Activated CD4-positive, alpha-beta T cell treated with anti-CD3 and anti-CD28 coated beads, Interleukin-2, amount 10 ng/mL, durations not matched to agents 7 days and 5 days (primary cell): ENCODE measurements at regions not wholly inside any gene's neighbourhood (a gene's known extent, or its start where the extent isn't known, plus 50 kb on each side); places are given as distances from the start of the nearest gene placed in this dataset.

Experiments
- CTCF ChIA-PET: fragments of 350-600 bp; sonication (Branson Sonifier 250); formaldehyde crosslinking; loops from one replicate; lab custom pipeline; 2021; ENCODE audit warnings: antibody characterized with exemption; lab: Charles Lee
- POLR2A ChIA-PET: fragments of 350-600 bp; sonication (Branson Sonifier 250); formaldehyde crosslinking; loops from one replicate; lab custom pipeline; 2021; ENCODE audit warnings: antibody characterized with exemption; lab: Charles Lee
- DNase-seq: peaks from one replicate; pipeline ENCODE4 v3.0.0-alpha.2; 2020
- H3K27ac Mint-ChIP-seq: one replicate; pipeline ENCODE4 v1.8.0; 2021; ENCODE audit warnings: mild to moderate bottlenecking, moderate library complexity, mixed read lengths
- H3K27me3 Mint-ChIP-seq: one replicate; pipeline ENCODE4 v1.8.0; 2021; ENCODE audit warnings: mixed read lengths
- H3K36me3 Mint-ChIP-seq: one replicate; pipeline ENCODE4 v1.8.0; 2021; ENCODE audit warnings: low read depth, mixed read lengths
- H3K4me1 Mint-ChIP-seq: one replicate; pipeline ENCODE4 v1.8.0; 2021; ENCODE audit warnings: mixed read lengths
- H3K4me3 Mint-ChIP-seq: one replicate; pipeline ENCODE4 v1.8.0; 2021; ENCODE audit warnings: mild to moderate bottlenecking, moderate library complexity, mixed read lengths
- H3K9me3 Mint-ChIP-seq: one replicate; pipeline ENCODE4 v1.8.0; 2021; ENCODE audit warnings: mixed read lengths

DNA sequence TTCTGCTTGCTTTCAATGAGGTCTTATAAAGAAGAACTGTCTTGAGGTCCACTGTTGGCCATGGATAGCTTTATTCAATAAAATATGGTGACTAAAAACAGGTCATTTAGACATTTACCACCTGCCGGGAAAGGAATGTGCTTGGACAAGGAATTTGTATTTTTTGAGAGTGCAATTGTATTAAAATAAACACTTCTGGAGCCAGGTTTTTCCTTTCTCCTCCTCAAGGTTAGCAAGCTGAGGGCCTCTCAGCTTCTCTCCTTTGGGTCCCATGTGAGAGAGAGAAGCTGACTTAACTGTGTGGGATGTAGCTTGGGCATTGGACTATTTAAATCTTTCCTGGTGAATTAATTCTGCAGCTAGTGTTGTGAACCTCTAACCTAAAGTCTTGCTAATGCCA is 321.0 kb downstream of the MEIS1 start:
- H3K36me3 Mint-ChIP-seq = no peaks in the 10 kb centered on the region
- no peak overlapping the region for H3K27ac Mint-ChIP-seq
- POLR2A ChIA-PET = interaction anchor here (0.7 kb wide), 1 partner anchor 9 kb away, joined by 3 read pairs; no protein-coding TSS in a partner anchor

DNA sequence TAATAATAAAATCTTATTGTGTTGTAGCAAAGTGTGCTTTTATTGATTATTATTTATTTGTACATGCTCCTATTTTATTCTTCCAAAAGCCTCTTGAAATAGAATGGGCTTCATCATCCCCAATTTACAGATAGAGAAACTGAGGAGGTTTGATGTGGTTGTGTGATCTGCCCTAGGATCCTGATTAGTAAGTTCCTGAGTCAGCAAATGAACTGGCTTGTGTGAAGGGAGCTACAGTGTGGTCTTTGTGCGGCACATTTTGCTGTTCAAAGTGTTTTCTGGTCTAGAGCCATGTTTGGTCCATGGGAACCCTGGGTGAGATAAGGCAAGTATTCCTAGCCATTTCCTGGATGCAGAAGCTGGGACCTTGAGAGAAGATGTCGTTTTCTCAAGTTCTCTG is 326.9 kb downstream of the MEIS1 start:
- DNase-seq = no peak
- no peaks in the 10 kb centered on the region for H3K4me1 Mint-ChIP-seq
- no peaks in the 10 kb centered on the region for H3K36me3 Mint-ChIP-seq
- ChIA-PET POLR2A (no interaction called here), CTCF (no interaction called here)
- no peak overlapping the region for H3K4me3 Mint-ChIP-seq
- no peaks in the 10 kb centered on the region for H3K27me3 Mint-ChIP-seq
- peaks cover 2% of the 10 kb centered on the region for H3K9me3 Mint-ChIP-seq
- no peak overlapping the region for H3K27ac Mint-ChIP-seq

More for the DNA sequence above, 321.0 kb downstream of the MEIS1 start:
- Mint-ChIP-seq H3K27me3 (no peaks in the 10 kb centered on the region), H3K4me3 (no peak overlapping the region), H3K9me3 (peaks cover 2% of the 10 kb centered on the region), H3K4me1 (no peaks in the 10 kb centered on the region)
- DNase-seq = no peak
- CTCF ChIA-PET = no interaction called here

DNA sequence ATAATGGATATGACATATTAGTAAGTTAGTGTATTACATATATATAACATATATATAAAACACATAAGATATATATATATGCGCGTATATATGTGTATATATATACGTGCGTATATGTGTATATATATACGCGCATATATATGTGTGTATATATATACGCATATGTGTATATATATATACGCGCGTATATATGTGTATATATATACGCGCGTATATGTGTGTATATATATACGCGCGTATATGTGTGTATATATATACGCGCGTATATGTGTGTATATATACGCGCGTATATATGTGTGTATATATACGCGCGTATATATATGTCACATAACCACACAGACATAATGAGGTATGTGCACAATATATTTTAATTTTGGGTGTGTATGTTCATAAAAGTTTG is 327.8 kb downstream of the MEIS1 start:
- no peak overlapping the region for H3K27ac Mint-ChIP-seq
- H3K4me3 Mint-ChIP-seq = no peak overlapping the region
- H3K36me3 Mint-ChIP-seq = no peaks in the 10 kb centered on the region
- ChIA-PET POLR2A (no interaction called here), CTCF (no interaction called here)
- no peaks in the 10 kb centered on the region for H3K27me3 Mint-ChIP-seq
- peaks cover 2% of the 10 kb centered on the region for H3K9me3 Mint-ChIP-seq
- H3K4me1 Mint-ChIP-seq = no peaks in the 10 kb centered on the region
- DNase-seq = no peak

- H3K9me3 Mint-ChIP-seq = peaks cover 2% of the 10 kb centered on the region
- H3K36me3 Mint-ChIP-seq = no peaks in the 10 kb centered on the region
- H3K27me3 Mint-ChIP-seq = no peaks in the 10 kb centered on the region
- H3K4me1 Mint-ChIP-seq = no peaks in the 10 kb centered on the region
- POLR2A ChIA-PET = interaction anchor here (0.6 kb wide), 1 partner anchor 64 kb away, joined by 3 read pairs; no protein-coding TSS in a partner anchor
- H3K4me3 Mint-ChIP-seq = no peak overlapping the region
- H3K27ac Mint-ChIP-seq = no peak overlapping the region
- CTCF ChIA-PET = interaction anchor here (1.0 kb wide), 1 partner anchor 40 kb away, joined by 3 read pairs; no protein-coding TSS in a partner anchor
- no peak for DNase-seq
These were observed 331.7 kb downstream of the MEIS1 start for GRCh38 chr2:66766582-66766981.

DNA sequence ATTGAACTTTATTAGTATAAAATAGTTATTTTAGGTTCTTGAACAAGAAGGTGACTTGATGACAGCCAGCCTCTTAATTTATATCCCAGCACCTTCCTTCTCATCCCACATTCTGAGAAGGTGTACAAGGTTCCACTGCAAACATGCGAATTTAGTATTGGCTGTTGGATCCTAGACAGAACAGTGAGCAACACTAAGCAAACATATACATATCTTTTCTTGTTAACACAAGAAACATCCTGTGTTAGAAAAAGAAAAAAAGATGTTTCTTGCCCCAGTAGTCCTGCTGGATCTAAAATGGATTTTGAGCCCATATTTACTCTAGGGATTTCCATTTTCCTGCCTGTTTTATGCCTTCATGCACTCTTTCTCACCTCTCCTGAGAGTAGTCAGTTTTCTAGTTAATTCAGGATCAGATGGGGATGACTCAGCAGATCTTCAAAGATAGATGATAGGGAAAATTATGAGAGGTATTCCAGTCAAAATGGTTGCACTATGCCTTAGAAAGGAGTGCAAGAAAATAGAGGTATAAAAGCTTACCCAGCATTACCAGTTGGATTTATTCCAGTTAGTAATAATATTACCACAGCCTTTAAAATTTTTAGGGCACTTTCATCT is 336.5 kb downstream of the MEIS1 start:
- DNase-seq = no peak
- ChIA-PET POLR2A (no interaction called here), CTCF (no interaction called here)
- Mint-ChIP-seq H3K9me3 (no peaks in the 10 kb centered on the region), H3K4me3 (no peak overlapping the region), H3K27me3 (no peaks in the 10 kb centered on the region), H3K27ac (no peak overlapping the region), H3K4me1 (no peaks in the 10 kb centered on the region), H3K36me3 (no peaks in the 10 kb centered on the region)

GRCh38 chr2:66772618-66773017 is 337.7 kb downstream of the MEIS1 start:
- no peaks in the 10 kb centered on the region for H3K36me3 Mint-ChIP-seq
- H3K4me1 Mint-ChIP-seq = no peaks in the 10 kb centered on the region
- no peaks in the 10 kb centered on the region for H3K27me3 Mint-ChIP-seq
- H3K27ac Mint-ChIP-seq = no peak overlapping the region
- DNase-seq = no peak
- CTCF ChIA-PET = no interaction called here
- no peak overlapping the region for H3K4me3 Mint-ChIP-seq
- POLR2A ChIA-PET = no interaction called here
- H3K9me3 Mint-ChIP-seq = no peaks in the 10 kb centered on the region

GRCh38 chr2:66775730-66776422 is 341.0 kb downstream of the MEIS1 start:
- Mint-ChIP-seq H3K27me3 (no peaks in the 10 kb centered on the region), H3K36me3 (no peaks in the 10 kb centered on the region), H3K4me1 (no peaks in the 10 kb centered on the region), H3K9me3 (no peaks in the 10 kb centered on the region), H3K4me3 (no peak overlapping the region), H3K27ac (no peak overlapping the region)
- ChIA-PET CTCF (no interaction called here), POLR2A (no interaction called here)
- DNase-seq = no peak

GRCh38 chr2:66781804-66782203 is 346.9 kb downstream of the MEIS1 start:
- no peaks in the 10 kb centered on the region for H3K27me3 Mint-ChIP-seq
- ChIA-PET POLR2A (no interaction called here), CTCF (no interaction called here)
- no peaks in the 10 kb centered on the region for H3K9me3 Mint-ChIP-seq
- H3K27ac Mint-ChIP-seq = no peak overlapping the region
- no peak overlapping the region for H3K4me3 Mint-ChIP-seq
- DNase-seq = no peak
- H3K36me3 Mint-ChIP-seq = no peaks in the 10 kb centered on the region
- no peaks in the 10 kb centered on the region for H3K4me1 Mint-ChIP-seq

DNA sequence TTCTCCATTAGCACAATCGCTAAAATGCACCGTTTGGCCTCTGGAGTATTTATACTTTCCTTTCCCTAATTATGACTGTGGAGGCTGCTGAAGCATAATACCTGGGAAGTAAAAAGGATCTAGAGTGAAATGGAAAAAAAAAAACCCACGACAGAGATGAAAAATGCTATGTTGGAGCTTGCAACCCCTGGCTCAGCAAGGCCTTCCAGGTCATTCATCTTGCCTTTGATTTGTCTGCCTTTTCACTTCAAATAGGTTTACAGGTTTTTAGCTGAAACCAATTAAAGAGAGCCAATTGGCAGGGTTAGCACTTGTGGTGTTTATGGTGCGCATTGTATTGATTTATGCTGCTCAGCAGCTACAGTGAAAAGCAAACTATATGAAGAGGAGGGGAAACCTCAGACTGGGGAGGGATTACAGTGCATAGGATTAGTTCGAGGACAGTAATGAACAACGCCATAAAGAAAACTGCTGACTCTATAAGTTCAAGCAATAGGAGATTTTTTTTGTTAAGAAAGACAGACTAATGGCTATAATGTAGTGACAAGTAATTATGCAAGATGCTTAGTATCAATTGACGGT is 347.9 kb downstream of the MEIS1 start:
- ChIA-PET CTCF (no interaction called here), POLR2A (no interaction called here)
- Mint-ChIP-seq H3K27ac (no peak overlapping the region), H3K4me3 (no peak overlapping the region), H3K27me3 (no peaks in the 10 kb centered on the region), H3K9me3 (no peaks in the 10 kb centered on the region), H3K36me3 (no peaks in the 10 kb centered on the region), H3K4me1 (no peaks in the 10 kb centered on the region)
- no peak for DNase-seq

GRCh38 chr2:66789741-66790140 is 354.8 kb downstream of the MEIS1 start:
- POLR2A ChIA-PET = no interaction called here
- Mint-ChIP-seq H3K36me3 (no peaks in the 10 kb centered on the region), H3K4me1 (no peaks in the 10 kb centered on the region), H3K4me3 (no peak overlapping the region), H3K27ac (no peak overlapping the region), H3K9me3 (no peaks in the 10 kb centered on the region), H3K27me3 (no peaks in the 10 kb centered on the region)
- CTCF ChIA-PET = interaction anchor here (1.4 kb wide), 1 partner anchor 12 kb away, joined by 3 read pairs; no protein-coding TSS in a partner anchor
- no peak for DNase-seq

GRCh38 chr2:66790651-66791181 is 355.8 kb downstream of the MEIS1 start:
- POLR2A ChIA-PET = no interaction called here
- Mint-ChIP-seq H3K4me3 (no peak overlapping the region), H3K4me1 (no peaks in the 10 kb centered on the region), H3K36me3 (no peaks in the 10 kb centered on the region), H3K27me3 (no peaks in the 10 kb centered on the region), H3K9me3 (no peaks in the 10 kb centered on the region), H3K27ac (no peak overlapping the region)
- CTCF ChIA-PET = interaction anchor here (1.4 to 1.7 kb wide), 2 partner anchors 11 to 23 kb away, joined by 3 to 4 read pairs; no protein-coding TSS in a partner anchor
- no peak for DNase-seq

- CTCF ChIA-PET = no interaction called here
- Mint-ChIP-seq H3K36me3 (no peaks in the 10 kb centered on the region), H3K4me1 (no peaks in the 10 kb centered on the region), H3K27ac (no peak overlapping the region), H3K27me3 (no peaks in the 10 kb centered on the region), H3K4me3 (no peak overlapping the region), H3K9me3 (peaks cover 3% of the 10 kb centered on the region)
- no peak for DNase-seq
- POLR2A ChIA-PET = no interaction called here
These were observed 359.1 kb downstream of the MEIS1 start for GRCh38 chr2:66794070-66794469.

GRCh38 chr2:66794551-66794950 is 359.6 kb downstream of the MEIS1 start:
- DNase-seq = no peak
- Mint-ChIP-seq H3K9me3 (peaks cover 3% of the 10 kb centered on the region), H3K4me1 (no peaks in the 10 kb centered on the region), H3K27me3 (no peaks in the 10 kb centered on the region), H3K27ac (no peak overlapping the region), H3K36me3 (no peaks in the 10 kb centered on the region), H3K4me3 (no peak overlapping the region)
- POLR2A ChIA-PET = no interaction called here
- CTCF ChIA-PET = interaction anchor here (0.6 kb wide), 1 partner anchor 815 kb away, joined by 4 read pairs; no protein-coding TSS in a partner anchor
